Thyroid gland (tissue), 4 donors: ENCODE measurements at regions not wholly inside any gene's neighbourhood (a gene's known extent, or its start where the extent isn't known, plus 50 kb on each side); places are given as distances from the start of the nearest gene placed in this dataset.

Experiments
- CTCF ChIP-seq, 6 experiments: fragments of 200-600 bp in 3 of 6; fragments of 450-650 bp in 3 of 6; sonication (generic) in 3 of 6; IDR thresholded peaks; one replicate each; pipeline ENCODE4 v1.5.1; 2016 to 2019; ENCODE audit warnings: antibody characterized with exemption in 6 of 6, mild to moderate bottlenecking in 2 of 6, inconsistent platforms in 1 of 6, moderate library complexity in 1 of 6
- POLR2A ChIP-seq, 2 donors: fragments of 450-650 bp; IDR thresholded peaks; one replicate each; pipeline ENCODE4 v1.6.1; 2017; ENCODE audit warnings: antibody characterized with exemption in 2 of 2, mild to moderate bottlenecking in 2 of 2, moderate library complexity in 1 of 2

- no peak for TF ChIP-seq CTCF (IDR thresholded peaks at IDR 0.05)
- TF ChIP-seq POLR2A (IDR thresholded peaks at IDR 0.05), result no peak
Observed at GRCh38 chr13:44220948-44221347, 152.7 kb upstream of the SERP2 start.
